HG02610 (cell line): ENCODE measurements at regions not wholly inside any gene's neighbourhood (a gene's known extent, or its start where the extent isn't known, plus 50 kb on each side); places are given as distances from the start of the nearest gene placed in this dataset.
A peak's percentile ranks its signal among the peaks of the same experiment; 100 is the strongest.

Experiments
- ATAC-seq: cut with Tn5 transposase; IDR thresholded peaks from one replicate; pipeline ENCODE4 v1.9.1; 2021; ENCODE audit warnings: mild to moderate bottlenecking, moderate library complexity; ENCODE audit not compliant: unreplicated experiment

DNA sequence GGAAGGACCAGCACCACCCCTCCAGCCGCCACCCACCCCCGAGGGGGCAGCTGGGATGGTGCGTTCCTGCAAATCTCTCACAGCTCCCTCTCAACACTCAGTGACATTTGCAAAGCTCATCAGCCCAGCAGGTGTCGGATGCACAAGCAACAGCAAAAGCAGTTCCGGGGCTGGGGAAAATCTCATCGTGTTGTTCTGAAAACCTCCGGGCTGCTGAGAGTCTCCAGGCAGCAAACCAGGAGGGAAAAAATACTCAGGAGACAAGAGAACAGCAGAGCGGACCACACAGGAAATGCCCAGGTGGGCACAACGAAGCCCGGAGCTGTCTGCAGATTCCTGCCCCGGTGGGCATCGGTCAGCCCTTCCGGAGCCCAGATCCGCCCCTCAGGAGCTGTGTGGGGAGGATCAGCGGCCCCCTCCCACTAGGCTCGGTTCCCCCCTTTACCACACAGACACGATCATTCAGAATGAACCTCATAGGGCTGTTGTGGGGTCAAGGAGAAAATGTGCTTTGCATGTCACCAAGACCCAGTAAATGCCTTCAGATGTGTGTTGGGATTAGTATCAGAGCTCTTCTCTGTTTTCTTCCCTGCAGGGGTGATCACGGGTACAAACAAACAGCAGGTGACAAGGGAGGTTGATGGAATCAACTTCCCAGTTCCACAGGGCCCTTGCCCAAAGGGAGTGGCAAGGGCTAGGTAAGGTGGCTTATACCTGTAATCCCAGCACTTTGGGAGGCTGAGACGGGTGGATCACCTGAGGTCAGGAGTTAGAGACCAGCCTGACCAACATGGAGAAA lies 127.0 kb upstream of the TIAM1 start:
- no peak for ATAC-seq

DNA sequence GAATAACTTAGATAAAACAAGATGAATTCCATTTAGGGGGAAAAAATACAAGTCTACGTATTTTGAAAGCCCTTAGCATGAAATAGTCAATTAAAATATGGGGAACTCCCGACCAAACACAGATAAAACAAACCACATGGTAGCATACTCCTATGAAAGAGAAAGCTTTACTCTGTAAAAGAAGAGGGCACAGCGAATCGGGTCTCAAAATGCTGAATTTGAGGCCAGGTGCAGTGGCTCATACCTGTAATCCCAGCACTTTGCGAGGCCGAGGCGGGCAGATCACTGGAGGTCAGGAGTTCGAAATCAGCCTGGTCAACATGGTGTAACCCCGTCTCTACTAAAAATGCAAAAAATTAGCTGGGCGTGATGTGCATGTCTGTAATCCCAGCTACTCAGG lies 116.9 kb upstream of the TIAM1 start:
- no peak for ATAC-seq

DNA sequence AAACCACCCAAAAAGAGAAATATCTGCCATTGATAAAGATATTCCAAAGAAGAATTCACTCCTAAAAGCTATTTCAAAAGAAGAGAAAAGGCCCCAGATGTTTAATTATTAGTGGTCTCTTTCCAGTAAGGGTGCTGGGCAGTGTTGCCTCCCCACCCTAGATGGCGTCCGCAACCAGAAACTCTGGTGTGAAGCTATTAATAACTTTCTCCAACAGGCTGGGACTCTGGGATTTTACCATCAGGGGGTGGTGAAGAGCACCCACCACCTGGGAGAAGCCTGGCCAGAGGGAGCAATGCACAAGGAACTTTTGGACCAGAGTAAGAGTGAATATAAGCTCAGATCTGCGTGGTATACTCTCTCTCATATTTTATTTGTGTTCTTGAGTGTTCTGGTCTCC lies 115.4 kb upstream of the TIAM1 start:
- no peak for ATAC-seq

DNA sequence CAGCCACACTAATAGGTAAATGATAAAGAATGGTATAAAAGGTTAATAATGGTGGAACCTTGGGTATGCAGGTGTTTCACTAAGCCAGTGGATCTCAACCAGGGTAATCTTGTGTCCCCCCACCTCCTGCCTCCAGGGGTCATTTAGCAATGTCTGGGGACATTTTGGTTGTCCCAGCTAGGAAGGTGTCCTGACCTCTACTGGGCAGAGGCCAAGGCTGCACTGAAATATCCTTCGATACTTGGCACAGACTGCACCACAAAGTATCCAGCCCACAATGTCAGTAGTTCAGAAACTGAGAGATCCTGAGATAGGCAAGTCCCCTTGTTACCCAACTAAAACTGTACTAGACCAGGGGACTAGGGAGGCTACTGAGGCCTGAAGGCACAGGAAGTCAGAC lies 113.6 kb upstream of the TIAM1 start:
- ATAC-seq = no peak

DNA sequence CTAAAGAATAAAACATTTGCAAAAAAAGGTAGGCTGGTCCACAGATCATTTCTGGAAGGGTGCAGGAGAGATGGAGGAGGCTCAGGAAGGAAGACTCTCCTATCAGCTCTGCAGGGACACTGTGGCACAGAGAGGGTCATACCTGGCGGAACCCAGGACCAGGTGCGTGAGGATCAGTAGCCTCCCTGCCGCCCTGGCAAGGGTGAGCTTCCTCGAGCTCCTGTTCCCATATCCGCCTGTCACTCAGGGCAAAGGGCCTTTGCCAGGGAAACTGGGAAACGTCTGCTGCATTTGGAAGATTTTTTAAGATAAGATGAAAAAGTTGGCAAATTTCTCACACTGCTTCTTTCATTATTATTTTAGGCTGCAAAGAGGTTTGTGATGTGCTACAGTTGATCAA lies 112.1 kb upstream of the TIAM1 start:
- ATAC-seq = no peak

DNA sequence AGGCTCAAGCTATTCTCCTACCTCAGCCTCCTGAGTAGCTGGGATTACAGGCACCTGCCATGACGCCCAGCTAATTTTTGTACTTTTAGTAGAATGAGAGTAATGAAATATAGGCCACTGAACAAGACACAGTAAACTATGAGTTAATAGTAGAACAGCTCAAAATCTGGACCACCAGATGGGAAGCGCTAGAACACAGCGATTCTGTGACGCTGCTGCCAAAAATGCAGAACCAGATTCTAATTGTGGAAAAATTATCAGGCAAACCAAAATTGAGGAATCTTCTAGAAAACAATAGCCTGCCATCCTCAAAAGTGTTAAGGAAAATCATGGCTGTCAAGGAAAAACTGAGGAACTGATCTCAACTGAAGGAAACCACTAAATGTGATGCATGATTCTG lies 111.4 kb upstream of the TIAM1 start:
- no peak for ATAC-seq

DNA sequence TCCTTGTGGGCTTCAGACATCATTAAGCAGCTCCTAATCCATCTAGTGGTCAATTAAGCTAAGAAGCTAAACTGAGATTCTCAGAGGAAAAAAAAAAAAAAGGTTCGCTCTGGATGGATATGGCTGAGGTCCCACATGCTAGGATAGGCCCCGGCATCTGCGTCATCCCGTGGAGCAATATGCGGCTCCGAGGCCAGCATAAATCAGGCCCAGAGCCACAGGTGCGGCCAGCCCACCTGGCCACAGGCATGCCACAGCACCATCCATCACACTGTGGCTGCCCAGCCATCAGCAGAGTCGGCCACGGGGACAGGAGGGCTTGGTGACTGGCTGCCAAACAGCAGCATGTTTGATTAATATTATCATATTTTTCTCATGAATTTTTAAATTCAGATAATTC lies 106.9 kb upstream of the TIAM1 start:
- no peak for ATAC-seq

DNA sequence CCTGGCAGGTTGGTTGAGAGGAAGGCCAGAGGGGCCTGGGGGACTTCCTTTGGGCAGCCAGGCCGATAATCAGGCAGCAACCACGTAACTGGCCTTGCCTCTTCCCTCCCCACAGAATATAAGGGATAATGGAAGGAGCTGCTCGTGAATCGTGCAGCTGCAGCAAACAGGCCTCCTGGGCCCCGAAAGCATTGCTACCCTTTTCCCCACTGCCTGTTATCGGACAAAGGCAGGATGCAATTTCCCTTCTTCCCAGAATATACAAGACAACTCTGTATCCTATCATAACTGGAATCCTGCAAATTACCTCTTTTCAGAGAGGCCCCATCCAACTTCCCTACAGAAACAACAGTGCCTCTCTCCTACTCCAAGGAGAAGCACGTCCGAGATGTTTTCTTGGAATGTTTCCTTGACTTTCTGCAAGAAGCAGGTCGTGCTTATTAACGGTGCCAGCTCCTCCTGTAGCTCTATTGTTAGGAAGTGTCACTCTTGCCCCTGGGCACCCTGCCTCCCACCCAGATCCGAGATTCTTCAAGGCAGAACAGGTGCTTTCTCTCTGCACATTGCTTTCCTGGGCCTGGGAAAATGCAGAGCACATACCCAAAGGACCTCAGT lies 106.0 kb upstream of the TIAM1 start:
- ATAC-seq = no peak

DNA sequence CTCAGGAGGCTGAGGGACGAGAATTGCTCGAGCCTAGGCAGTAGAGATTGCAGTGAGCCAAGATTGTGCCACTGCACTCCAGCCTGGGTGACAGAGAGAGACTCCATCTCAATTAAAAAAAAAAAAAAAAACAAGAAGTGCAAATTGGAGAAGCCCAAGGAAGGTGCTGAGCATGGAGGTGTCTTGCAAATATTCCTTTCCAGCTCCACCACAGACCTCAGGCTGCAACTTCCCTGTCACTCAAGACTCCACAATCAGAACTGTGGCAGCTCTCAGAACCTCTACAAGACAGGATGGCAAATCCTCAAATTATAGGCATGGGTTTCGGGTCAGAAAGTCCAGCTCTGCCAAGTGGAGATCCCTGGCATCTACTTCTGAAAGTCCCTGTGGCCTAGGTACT lies 104.4 kb upstream of the TIAM1 start:
- ATAC-seq = no peak

DNA sequence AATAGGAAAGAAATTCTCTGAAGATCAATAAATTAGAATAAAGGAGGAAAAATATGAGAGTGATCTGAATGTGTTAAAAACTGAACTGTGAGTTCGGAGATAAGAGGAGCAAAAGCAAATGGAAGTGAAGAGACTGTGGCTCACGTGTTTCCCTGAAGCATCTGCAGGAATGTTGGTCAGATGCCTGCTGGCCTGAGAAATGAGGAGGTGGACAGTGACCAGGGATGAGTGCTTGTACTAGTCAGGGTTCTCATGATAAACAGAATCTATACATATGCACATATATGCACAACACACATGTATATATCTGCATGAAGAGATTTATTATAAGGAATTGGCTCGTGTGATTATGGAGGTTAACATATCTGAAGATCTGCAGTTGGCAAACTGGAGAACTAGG lies 103.4 kb upstream of the TIAM1 start:
- ATAC-seq = no peak

DNA sequence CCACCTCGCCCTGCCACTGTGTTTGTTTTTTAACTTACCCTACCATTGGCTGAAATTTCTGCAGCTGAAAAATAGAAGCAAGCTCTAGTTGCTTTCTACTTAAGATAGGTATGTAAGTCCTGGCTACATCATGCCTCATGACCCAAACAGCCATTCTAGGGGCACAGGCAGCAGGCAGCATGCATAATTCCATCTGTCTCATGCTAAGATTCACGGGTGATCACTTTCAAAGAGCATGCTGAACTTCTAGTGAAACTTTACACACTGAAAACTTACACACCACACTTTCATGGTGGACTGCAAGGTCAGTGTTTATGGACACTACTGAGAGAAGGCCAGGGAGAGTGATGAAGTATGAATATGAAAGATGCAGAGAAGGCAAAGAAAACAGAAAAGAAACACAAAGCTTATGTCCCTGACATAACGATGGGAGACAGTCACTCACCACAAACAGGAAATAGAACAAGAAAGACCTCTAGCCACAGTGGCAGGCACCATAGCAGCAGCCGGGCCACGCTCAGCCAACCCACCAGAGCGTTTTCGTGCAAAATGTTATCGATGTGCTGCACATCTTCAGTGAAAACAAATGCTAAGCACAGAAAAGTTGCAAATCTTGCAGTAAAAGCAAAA lies 102.3 kb upstream of the TIAM1 start:
- peak; percentile 63 for ATAC-seq

DNA sequence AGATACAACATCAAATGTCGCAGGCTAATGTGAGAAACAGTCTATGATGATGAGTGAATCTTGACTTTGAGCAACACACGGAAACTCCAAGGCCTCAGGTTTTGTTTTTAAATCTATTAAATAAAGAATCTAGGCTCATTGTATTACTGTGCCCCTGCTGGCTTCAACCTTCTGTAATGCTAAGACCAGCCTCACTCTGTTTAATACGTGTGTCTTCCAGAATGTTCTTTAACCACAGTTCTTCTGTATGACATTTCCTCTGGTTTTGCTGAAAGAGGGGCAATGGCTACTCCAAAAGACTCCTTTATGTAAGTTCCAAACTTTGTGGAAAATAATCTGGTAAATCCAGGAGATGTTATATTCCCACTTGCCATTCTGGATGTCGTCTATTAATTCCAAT lies 101.1 kb upstream of the TIAM1 start:
- no peak for ATAC-seq

DNA sequence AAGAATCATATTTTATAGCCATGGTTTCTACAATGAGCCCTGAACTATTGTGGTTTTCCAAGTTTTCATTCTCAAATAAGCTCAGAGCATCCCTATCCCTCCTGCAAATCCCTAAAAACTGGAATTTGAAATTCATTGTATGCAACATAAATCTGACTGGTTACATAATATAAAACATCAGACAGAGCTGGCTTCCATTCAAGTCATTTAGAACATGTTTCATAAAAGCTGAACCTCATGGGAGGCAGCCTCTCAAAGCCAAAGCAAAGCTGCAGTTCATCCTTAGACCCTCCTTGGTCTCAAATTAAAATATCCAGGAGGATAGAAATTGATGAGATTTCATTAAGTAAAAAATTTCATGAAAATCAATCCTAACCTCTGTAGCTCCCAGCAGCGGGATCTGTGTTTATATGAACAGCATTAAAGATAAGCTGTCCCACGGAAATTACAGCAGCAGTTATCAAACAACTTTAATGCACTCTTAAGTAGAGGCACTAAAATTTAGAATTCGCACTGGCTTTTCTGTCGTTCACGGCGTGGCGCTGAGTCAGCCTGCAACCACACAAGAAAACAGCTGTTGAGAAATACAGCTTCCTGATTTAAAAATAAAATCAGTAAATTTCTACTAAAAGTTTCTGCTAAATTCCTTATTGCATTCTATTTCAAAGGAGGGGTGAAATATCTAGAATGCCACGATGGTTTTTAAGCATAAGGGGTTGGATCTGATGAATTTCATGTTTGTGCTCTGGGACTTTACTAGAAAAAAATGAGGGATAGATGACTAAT lies 99.9 kb upstream of the TIAM1 start:
- no peak for ATAC-seq

DNA sequence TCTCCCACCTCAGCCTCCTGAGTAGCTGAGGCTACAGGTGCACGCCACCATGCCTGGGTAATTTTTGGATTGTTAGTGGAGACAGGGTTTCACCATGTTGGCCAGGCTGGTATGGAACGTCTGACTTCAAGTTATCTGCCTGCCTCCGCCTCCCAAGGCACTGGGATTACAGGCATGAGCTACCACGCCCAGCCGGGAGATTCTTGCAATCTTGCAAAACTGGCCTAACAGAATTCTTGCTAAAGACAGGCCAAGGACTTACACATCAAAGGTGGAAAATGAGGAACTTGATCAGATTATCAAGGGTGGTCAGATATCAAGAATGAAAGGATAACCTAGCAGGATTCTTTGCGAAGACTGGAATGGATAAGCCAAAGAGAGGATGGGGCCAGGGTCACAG lies 98.3 kb upstream of the TIAM1 start:
- no peak for ATAC-seq

DNA sequence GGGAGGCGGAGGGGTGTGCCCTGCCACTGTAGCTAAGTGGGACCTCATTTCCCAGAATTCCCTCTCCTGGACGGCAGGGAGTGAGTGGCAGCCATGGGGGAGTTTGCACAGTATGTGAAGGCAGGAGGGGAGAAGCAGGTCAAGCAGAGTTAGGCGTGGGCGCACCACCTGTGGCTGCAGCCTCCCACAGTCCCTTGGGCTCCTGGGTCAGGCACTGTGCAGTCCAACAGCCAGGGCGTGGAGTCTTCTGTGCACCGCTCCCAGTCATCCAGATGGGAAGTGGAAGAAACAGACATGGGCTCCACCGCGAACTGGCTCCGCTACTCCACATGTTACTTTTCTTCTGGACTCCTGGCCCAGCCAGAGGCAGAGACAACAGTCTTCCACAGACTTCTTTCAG lies 85.4 kb upstream of the TIAM1 start:
- ATAC-seq = no peak

DNA sequence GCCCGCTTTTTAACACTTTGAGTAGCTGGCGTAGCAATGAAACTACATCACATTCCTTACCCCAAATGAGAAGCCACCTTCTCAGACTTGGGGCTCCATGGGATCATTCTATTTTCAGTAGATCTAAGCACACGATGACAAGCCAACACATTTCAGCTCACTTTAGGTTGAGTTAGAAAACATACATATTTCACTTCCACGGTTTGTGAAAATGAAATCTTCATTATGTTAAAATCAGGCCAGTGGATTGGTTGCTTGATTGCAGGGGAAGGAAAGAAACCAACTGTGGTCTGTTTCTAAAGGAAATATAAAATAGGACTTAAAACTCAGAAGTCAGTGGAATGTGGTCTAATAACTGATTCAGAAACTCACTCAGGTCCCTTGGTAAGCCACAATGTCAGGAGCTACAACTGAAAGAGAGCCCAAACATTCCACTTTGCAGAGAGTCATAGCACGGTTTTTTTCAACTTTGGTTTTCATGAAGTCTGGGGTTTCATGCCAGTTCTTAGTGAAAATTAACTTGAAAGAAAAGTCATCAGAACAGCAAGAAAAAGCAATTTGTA lies 82.3 kb upstream of the TIAM1 start:
- ATAC-seq = peak; percentile 57

DNA sequence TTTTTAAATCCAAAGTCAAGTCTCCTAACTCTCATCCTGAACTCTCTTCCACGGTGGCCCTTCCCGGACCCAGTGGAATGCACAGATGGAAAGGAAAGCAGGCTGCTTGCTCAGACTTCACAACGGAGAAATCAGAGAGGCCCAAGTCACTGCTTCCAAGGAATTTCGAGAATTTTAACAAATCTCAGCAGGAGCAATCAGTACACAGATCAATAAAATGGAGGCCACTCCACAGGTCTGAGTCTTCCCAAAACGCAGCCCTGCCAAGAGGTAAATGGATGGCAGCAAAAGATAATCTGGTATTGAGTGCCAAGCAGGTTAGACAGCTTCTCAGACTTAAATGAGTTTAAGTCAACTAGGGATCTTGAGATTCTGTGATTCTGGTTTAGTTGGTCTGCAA lies 81.1 kb upstream of the TIAM1 start:
- no peak for ATAC-seq

DNA sequence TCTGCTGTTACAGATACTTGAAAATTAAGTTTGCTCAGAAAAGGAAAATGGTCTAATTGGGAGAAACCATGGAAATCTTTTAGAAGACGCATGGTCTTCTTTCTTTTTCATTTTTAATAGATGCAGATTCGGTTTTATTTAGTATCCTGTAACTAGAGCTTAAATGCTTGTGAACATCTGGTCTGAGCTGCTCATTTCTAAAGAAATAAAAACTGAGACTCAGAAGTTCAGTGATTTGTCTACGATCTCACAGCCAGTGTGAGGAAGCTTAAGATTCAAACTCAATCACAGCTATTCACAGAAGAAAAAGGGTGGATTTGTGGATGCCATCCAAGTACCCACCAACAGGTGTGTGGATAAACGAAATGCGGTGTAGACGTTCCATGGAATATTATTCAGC lies 80.0 kb upstream of the TIAM1 start:
- ATAC-seq = no peak

DNA sequence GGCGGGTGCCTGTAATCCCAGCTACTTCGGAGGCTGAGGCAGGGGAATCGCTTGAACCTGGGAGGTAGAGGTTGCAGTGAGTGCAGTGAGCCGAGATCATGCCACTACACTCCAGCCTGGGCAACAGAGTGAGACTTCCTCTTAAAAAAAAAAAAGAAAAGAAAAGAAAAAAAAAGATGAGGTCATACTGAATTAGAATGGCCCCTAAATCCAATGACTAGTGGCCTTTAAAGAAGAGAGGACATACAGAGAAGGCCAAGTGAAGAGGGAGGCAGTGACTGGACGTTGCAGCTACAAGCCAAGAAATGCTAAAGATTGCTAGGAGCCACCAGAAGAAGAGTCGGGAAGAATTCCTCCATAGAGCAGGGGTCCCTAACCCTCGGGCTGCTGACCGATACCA lies 76.9 kb upstream of the TIAM1 start:
- no peak for ATAC-seq

DNA sequence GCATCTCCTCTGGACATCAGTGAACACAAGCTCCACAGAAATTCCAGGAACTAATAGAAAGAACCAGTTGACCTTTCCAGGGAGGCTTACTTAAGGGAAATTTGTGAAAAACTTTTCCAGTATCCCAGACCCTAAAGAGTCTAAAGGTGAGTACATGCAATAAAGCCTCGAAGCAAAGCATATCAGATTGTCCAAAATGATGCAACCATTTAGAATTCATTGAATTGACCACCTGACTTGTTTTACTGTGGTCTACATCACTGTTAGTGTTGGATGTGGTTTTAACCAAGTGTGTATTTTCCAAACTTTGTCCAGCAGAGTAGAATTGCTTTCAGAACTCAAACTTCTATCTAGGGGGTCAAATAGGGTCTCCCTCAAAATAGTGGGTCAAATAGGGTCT lies 76.3 kb upstream of the TIAM1 start:
- ATAC-seq = no peak

DNA sequence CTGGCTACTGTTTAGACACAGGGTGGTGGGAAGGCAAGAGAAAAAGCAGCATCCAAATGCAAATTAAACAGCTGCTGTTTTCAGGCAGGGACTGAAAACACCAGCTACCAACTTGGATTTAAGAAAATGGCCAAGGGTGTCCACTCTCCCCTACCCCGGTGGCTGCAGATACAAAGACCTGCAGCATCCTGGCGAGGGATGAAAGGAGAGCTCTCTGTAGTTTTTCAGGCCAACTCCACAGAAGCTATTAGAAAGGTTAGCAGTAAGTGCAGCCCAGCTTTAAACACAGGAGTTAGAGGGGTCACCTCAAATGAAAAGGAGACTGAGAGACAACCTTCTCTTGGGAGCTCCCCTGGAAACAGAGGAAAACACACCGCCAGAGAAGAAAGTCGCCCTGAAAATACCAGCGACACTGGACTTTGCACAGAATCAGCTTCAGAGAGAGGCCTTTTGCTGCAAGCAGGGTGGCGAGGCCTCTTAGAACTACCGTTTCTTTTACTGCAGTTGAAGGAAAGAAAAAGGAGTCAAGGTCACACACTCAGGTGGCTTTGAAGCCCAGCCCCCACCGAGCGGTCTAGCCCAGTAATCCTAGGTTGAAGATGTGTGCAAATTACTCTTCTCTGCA lies 74.4 kb upstream of the TIAM1 start:
- ATAC-seq = no peak
